ENCODE measurements at regions not wholly inside any gene's neighbourhood (a gene's known extent, or its start where the extent isn't known, plus 50 kb on each side); places are given as distances from the start of the nearest gene placed in this dataset.

DNA sequence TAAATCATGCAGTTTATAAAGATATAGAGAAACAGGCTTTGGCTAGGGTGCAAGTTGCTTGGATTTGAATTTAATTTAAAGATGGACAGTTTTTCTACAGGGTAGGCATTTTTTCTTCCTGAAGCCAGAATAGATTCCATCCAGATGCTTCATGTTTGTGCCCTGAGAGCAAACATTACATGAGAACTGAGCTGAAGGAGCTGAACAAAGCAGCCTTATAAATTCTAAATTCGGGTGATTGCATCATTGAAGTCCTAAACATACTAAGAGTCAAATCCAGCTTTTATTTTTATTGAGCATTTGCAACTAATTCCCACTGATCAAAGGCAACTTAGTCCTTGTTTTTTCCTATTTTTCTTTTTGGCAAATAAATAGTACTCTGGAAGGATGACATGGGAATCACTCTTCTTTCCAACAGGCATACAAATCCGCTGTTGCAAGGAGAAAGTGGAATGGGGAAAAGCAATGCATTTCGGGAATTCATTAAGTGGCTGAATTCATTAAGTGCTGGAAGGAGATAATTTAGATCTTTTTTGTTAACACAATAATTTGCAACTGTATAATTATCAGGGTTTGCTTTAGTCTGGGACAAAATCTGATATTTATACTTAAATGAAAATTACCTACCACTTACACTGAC is 828.0 kb downstream of the SLC4A3 start:
- DNase-seq: no peak

DNA sequence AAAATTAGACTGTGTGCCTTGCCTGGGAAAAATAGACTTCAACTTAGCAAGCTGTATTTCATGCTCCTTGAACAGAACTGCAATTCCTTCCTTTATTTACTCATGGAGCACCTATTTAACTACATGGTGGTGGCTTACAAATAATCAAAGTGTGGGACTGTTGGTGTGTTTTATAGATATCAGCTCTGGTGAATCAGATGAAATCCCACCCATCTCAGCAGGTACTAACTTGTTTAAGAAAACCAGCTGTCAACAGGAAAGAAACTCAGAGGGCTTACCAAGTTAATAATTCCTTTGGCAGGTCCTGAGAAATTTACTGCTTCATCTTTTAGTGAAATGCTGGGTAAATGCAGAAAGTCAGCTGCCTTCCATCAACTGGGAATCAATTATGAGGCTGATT is 830.6 kb downstream of the SLC4A3 start:
- no peak for DNase-seq

DNA sequence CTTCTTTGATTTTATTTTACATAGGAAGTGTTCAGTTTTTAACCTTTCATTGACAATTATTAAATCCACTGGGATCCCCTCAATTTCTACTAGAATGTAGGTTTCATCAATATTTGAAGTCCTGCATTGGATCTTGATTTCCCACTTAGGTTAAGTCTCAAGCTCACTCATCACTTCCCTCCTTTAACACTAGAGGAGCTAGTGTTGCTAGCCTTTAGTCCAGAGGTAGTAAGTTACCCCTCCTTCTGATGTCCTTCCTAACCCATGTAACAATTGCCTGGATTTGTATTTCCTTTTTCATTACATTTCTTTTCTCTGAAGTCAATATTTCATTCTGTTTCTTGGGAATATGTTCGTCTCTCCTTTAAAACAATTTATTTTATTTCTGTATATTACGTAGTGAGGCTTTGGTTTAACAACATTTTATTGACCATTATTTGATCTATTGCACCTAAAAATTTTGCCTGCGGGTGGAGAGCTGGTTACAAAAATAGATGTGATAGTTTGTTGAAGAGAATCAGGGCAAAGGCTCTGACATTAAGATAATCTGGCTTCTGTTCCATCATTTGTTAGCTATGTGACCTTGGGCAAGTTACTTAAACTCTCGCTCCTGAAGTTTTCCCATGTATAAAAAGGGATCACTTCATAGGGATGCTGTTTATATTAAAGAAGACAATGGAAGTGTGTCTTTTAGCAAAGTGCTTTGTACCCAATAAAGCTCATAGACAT is 833.0 kb downstream of the SLC4A3 start:
- no peak for DNase-seq

DNA sequence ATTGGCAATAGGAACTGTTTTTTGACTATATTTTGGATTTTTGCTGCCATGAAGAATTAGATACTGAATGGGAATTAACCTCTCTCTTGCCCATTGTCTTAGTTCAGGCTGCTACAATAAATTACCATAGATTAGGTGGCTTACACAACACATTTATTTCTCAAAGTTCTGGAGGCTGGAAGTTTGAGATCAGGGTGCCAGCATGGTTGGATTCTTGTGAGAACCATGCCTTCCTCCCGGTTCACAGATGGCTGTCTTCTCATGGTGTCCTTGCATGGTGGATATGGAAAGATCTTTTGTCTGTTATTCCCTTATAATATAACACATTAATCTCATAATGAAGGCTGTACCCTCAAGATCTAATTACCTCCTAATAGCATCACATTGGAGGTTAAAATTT is 836.4 kb downstream of the SLC4A3 start:
- DNase-seq: no peak

DNA sequence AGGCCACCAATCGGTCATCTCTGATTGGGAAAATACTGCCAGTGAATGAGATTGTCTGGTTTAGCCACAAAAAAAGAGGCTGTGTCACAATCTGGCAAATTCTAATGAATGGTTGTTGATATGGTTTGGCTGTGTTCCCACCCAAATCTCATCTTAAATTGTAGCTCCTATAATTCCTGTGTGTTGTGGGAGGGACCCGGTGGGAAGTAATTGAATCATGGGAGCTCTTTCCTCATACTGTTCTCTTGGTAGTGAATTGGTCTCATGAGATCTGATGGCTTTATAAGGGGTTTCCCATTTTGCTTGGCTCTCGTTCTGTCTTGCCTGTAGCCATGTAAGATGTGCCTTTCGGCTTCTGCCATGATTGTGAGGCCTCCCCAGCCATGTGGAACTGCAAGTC is 838.3 kb downstream of the SLC4A3 start:
- peak; percentile 22 for DNase-seq

DNA sequence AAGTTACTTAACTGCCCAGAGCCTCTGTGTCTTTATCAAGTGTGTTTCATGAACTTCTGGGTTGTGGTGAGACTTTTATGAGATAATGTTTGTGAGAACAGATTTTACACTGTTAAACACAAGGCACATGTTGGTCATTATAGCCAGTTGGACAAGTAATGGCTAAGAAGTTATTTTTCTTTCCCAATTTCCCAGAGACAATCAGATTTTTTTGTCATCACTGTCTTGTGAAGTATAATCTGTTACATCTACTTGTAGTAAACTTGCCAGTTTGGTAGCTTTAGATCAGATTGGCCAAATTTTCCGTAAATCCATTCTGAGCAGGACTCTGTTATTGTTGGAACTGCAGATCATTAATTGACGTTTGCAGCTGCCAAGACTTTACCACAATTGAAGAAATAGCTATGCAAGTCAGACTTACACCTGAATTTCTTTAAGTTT is 838.8 kb downstream of the SLC4A3 start:
- peak; percentile 36 for DNase-seq

DNA sequence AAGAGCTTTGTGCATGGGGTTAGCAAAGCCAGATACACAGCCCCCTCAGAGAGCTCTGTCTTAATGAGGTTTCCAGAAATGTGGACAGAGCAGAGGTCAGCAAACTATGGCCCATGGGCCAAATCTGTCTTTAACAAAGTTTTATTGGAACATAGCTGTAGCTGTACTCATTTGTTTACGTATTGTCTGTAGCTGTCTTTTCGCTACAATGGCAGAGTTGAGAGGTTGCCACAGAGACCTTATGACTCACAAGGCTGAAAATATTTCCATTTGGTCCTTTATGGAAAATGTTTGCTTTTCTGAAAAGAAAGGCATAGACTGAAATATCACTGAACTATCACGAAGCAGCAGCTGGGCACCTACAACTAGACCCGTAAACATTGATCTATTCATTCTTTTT is 841.8 kb downstream of the SLC4A3 start:
- no peak for DNase-seq

DNA sequence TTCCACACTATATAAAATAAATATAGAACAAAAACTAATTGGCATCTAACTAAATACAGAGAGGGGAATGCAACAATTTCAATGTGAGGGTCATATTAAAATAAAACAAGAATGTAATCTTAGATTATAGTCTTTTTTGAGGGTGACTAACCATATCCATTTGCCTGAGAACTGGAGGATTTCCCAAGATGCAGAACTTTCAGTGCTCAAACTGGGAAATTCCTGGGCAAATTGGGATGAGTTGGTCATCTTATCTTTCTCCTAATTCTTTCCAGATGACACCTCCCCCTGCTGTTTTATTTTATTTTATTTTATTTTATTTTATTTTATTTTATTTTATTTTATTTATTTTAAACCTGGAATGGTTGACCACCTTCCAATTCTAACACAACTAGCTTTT is 846.2 kb downstream of the SLC4A3 start:
- no peak for DNase-seq

DNA sequence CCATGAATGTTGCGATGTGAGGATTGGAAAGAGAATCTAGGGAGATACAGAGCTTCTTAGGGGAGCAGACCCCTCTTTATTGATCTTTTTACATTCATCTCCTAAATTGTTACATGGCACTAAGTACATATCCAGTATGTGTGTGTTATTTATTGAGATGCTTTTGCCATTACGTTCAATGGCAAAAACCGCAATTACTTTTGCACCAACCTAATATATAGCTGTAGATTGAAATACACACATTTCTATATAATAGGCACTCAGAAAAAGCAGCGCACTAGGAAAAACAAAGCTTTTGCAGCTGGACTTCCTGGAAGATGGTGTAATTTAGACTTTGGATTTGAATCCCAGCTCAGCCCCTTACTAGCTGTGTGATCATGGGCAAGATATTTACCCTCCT is 849.4 kb downstream of the SLC4A3 start:
- DNase-seq: no peak

DNA sequence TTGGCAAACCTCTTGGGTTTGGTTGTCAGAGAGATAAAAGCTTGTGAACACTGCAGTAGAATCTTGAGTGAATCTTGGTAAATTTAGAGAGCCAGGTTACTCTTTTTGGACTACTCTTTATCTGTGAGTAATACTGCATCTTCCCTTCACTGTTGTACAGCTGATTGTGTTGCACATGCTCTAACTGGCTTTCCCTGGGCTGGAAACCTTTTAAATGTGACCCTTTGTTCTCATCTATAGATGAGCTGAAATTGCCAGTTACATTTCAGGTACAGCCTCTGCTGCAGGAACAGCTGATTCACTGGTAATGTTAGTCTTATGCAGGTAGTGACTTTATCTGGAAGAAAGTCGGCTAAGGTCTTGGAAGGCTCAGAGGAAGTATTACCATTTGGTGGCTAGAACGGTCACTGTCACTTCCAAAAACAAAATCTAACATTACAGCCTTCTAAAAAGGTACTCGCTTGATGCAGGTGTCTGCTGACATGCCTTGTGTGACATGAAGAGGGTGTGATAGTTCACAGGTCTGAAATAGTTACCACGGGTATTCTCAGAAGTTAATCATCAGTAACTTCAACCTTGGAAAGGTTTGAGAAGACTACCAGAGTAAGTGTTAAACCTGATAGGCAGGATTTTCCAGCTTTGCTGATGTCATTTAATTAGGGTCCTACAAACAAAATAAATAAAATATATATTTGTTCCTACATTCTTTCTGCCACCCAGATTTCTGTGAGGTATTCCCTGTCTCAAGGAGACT is 851.1 kb downstream of the SLC4A3 start:
- no peak for DNase-seq

DNA sequence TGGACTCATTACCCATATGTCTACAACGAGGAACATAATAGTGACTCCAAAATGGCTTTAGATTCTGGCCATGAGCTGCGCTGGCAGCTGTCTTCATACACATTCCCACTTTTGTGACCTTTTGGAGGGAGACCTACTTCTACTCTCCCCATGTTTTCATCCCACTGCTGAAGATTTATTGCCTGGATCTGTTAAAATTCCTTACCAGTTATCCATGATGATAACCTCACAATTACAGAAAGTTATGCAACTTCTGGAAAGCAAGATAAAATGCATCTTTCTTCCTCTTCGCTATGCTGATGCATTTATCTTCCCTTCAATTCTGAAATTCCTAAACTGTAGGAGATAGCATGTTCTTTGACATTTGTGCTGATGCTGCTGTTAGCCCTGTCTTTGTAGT is 855.3 kb downstream of the SLC4A3 start:
- no peak for DNase-seq

DNA sequence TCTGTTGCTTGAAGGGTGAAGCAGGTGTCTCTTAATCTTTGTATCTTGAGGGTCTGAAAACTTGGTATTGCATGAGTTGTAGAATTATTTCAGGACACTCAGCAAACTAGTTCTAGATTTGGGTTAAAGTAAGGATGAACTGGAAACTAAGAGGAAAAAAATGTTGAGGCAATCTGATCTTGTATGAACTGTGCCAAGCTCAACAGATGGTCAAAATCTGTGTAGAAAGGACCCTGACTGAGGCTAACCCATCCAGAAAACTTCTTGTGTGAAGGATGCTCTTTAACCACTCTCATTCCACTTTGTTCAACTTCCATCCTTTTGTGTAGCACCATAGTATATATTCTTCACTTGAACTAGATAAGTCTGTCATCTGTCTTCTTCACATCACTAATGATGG is 861.7 kb downstream of the SLC4A3 start:
- no peak for DNase-seq

DNA sequence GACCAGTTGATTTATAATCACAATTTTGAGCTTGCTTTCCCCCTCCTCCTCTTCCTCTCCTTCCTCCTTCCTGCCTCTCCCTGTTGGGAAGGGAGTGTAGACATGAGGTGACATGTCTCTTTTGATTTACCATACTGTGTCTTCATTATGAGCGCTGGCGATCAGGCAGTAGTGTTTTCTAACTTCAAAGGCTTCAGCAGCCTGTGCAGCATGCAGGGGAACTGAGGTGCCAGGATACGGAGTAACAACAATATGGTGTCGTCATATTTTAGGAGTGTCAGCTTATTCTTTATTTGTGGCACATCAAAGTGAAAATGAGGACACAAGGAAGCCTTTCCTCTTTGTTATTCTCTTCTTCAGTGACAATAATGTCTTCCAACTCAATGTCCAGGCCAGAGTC is 864.2 kb downstream of the SLC4A3 start:
- DNase-seq: no peak

DNA sequence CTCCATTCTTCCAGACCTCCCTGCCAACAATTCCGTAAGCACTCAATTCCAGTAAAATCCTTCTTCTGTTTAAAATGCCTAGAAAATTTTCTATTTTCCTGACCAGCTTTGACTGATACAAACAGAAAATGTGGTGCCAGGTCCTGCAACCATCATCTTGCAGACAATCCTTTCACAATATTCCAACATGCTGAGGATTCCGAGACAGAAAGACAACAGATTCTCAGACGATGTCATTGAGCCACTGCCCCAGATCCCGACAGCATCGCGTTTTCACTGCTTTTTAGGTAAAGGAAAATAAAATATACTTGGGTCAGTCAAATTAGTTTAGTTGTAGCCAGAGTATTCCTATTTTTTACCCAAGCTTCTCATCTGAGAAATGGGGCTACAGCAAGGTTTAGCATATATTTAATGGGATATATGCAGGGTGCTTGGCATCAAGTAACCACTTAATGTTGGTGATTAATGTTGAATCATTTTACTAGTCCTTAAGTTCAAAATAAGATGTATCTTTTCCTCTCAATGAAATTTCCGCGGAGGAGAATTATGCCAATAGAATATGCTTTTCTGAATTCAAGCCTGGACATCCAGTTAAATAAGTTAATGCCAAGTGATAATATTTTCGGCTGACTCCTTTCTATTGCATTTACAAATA is 866.6 kb downstream of the SLC4A3 start:
- DNase-seq: no peak

DNA sequence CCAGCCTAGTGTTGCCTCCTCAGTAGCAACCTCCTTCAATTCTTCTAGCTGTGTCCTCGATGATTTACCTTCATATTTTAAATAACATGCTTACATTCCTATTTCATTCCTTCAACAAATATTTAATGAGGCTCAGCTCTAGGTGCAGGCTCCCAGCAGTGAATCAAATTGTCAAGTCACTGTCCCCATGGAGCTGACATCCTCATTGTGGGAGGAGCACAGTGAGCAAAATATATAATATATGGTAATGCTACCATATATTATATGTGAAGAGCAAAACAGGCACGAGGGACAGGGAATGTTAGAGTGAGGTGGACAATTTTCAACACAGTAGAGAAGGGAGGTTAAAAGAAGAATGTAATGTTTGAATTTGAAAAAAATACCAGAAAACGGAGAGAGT is 869.1 kb downstream of the SLC4A3 start:
- DNase-seq: no peak

DNA sequence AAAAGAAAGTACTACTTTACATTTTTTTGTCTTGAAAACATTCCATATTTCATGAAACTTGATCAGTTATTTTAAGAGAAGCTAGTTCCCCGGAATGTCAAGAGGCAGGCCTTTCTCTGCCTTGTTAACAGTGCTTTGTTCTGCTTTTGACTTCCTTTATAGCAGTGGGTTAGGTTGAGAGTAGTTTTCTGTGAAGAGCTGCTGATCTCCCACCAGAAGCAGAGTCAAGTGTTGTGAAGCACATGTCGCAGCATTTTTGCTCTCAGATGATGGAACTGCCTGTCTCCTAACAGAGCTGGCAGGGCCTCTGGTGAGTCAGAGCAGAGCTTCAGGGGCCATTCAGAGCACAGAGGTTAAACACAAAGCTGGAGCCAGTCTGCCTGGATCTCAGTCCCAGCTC is 871.8 kb downstream of the SLC4A3 start:
- no peak for DNase-seq

DNA sequence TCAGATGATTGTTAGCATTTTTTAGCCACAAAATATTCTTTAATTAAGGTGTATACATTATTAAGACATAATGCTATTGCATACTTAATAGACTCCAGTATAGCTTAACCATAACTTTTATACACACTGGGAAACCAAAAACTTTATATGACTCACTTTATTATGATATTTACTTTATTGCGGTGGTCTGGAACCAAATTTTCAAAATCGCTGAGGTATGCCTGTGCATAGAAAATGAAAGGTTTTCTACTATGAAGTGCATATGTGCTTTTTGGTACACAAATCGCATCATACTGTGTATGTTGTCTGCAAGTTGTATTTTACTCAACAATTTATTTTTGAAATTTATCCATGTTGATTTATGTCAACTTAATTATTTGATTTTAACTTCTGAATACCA is 875.1 kb downstream of the SLC4A3 start:
- no peak for DNase-seq

DNA sequence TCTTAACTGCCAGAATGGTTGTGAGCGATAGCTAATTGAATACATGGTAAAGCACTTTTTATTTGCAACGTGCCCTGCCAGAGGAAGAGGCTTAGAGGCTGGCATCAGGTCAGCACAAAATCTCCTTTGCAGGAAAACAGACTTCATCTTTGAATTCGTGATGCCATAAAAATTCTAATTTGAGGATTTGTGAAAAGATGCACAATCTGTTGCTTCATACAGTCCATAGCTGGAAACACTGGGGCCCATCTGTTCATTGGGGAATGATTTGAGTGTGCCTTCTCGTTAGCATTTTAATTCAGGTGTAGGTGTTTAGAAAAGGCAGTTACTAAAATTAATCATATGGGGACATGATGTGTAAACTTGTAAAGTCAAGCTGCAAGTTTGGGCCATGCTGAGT is 876.0 kb downstream of the SLC4A3 start:
- DNase-seq: no peak

DNA sequence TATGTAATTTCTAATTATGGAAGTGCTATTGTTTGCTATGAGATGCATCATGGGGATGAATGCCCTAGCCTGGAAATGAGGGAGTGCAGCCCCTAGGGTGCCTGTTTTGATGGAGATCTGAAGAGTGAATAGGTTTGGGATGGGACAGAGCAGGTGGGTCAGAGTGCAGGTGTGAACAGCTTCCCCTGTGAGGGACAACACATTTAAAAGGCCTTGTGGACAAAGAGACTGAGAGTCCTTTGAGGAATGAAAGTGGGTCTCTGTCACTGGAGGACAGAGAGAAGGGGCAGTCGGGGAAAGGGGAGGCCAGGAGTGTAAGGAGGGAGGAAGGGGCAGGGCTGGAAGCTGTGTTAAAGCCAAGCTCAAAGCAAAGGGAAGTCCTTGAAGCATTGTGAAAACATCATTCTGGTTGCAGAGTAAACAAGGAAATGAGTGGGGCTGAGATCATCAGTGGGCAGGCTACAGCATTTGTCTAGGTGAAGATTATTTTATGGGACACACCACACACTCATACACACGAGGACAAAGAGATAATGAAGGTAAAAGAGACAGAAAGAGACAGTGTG is 877.6 kb downstream of the SLC4A3 start:
- DNase-seq: no peak

DNA sequence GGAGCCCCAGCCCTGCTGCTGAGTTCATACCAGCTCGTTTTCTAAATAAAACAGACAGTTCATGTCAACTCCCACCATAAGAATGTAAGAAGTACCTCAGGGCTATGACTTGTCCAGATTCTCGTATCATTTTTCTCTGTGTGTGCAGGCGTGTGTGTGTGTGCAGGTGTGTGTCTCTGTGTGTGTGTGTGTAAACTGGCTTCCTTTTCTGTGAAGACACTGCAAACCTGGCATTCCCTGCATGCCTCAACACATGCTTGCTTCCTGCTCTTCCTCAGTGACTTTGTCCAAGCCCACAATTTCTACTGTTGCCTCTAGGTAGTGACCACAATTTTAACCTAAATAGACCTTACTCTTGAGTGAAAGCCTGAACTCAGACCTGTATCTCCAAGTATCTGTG is 879.0 kb downstream of the SLC4A3 start:
- DNase-seq: no peak

DNA sequence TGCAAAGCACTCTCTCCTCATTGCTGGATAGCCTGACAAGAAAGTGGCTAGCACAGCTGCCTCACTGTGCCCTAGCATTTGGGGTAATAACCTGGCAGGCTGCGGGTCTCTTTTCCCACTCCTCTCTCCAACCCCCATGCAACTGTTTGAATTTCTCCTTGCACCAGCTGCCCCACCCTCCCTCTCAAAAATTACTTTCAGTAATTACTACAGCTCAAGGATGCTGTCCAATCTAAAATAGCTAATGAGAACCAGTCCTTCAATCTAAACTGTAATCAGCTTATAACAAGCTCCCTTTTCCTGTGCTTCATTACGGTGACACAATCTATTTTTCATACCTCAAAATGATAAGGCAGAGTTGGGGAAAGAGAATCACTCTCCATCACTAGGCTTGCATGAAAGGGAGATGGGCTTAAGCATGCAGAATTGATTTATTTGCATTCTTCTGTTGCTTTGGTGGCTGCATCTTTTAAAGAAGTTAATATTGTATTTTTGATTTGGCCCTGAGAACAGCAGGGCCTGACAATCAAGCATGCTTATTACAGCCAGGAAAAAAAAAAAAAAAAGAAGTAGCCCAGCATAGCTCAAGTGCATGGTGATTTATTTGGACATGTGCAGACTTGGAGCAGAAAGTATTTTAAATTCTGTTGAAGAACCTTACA is 881.8 kb downstream of the SLC4A3 start:
- DNase-seq: no peak

DNA sequence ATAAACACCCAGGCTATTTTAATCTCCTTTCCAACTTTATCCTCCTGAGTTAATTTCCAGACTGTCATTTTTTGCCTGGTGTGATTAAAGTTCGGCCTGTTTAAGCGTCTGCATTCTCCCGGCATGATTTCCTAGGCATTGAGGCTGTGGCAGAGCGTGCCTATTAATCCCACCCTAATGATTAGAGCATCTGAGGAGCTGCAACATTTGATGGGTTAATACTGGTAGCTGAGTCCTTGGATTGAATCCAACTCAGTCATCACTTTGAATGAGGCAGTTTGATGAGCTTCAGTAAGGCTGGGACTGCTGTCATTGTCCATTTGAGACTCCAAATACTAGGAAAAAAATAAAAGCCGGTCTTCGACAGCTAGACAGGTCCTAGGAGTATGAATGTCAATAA is 882.5 kb downstream of the SLC4A3 start:
- no peak for DNase-seq

DNA sequence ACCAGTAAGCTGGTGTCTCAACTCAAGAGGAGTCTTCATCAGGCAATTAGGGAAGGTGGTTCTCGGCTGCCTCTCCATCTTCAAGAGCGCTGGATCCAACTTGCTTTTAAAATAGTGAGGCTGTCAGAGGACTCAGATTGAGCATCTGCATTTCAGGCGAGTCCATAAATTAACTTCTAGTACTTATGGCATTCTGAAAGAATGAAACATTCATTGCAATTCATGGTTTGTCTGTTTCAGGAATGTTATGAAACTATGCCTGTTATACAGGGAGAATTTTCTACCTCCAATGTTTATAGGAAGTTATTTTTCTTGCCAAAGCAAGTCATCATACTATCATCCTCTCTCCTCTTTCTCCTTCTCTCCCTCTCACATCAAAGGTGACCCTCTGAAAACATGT is 883.2 kb downstream of the SLC4A3 start:
- DNase-seq: no peak
